Hepatocyte (in vitro differentiated cells): ENCODE measurements at regions not wholly inside any gene's neighbourhood (a gene's known extent, or its start where the extent isn't known, plus 50 kb on each side); places are given as distances from the start of the nearest gene placed in this dataset.

ENCODE experiments used
- CTCF ChIP-seq: fragments of 200-600 bp; sonication (generic); IDR thresholded peaks from 2 replicates; pipeline ENCODE4 v1.5.1; 2016; ENCODE audit warnings: antibody characterized with exemption, mild to moderate bottlenecking; ENCODE audit not compliant: poor library complexity
- EZH2 ChIP-seq: fragments of 200-600 bp; sonication (generic); IDR thresholded peaks from 2 replicates; pipeline ENCODE4 v1.6.1; 2016; ENCODE audit warnings: antibody characterized with exemption, mild to moderate bottlenecking, borderline replicate concordance

GRCh38 chr11:71096751-71097388, 155.5 kb downstream of the SHANK2 start:
- TF ChIP-seq CTCF: no peak
- no peak for TF ChIP-seq EZH2
